SK-N-SH (cell line): ENCODE measurements at regions not wholly inside any gene's neighbourhood (a gene's known extent, or its start where the extent isn't known, plus 50 kb on each side); places are given as distances from the start of the nearest gene placed in this dataset.

ENCODE experiments used
- CTCF ChIA-PET: fragments of 300-600, 350-600 bp; formaldehyde crosslinking; extraction: SDS; loops from one replicate; lab custom pipeline; 2021; lab: Yijun Ruan, JAX
- POLR2A ChIA-PET: fragments of 350-600 bp; sonication (Branson Sonifier 250); formaldehyde crosslinking; extraction: SDS; loops from one replicate; lab custom pipeline; 2020; ENCODE audit warnings: antibody characterized with exemption, inconsistent platforms; lab: Yijun Ruan, JAX
- DNase-seq: peaks from one replicate; pipeline ENCODE4 v3.0.0; 2012
- H2AFZ ChIP-seq: fragments of 200-600 bp; sonication (generic); 2 replicates; pipeline ENCODE4 v1.8.1; 2016; ENCODE audit warnings: antibody characterized with exemption, mild to moderate bottlenecking, low read depth
- H3F3A ChIP-seq: fragments of 200-600 bp; sonication (generic); replicated peaks from 2 replicates; pipeline ENCODE3; 2016; ENCODE audit warnings: antibody characterized with exemption, mild to moderate bottlenecking; ENCODE audit not compliant: insufficient read depth
- H3K27ac ChIP-seq, 2 experiments: fragments of 200-500 bp in 1 of 2; fragments of 200-600 bp in 1 of 2; sonication (Bioruptor generic) in 1 of 2; sonication (generic), shearing (Covaris generic) in 1 of 2; 2 replicates each; pipeline versions ENCODE4 v1.5.1 to v1.6.1; 2014 to 2016; ENCODE audit warnings: low read depth in 2 of 2, inconsistent platforms in 1 of 2, low read length in 1 of 2, mild to moderate bottlenecking in 1 of 2, mixed read lengths in 1 of 2
- H3K27me3 ChIP-seq: fragments of 200-600 bp; sonication (generic), shearing (Covaris generic); 2 replicates; pipeline ENCODE4 v1.6.1; 2016; ENCODE audit warnings: mixed run types; ENCODE audit not compliant: insufficient read depth
- H3K36me3 ChIP-seq, 2 experiments: fragments of 200-500 bp in 1 of 2; fragments of 200-600 bp in 1 of 2; sonication (Bioruptor generic) in 1 of 2; sonication (generic) in 1 of 2; replicated peaks in 1 of 2; 2 replicates each; pipeline versions ENCODE3 to v1.5.1; 2014 to 2016; ENCODE audit warnings: low read length in 1 of 2, mild to moderate bottlenecking in 1 of 2; ENCODE audit not compliant: insufficient read depth in 2 of 2, control insufficient read depth in 1 of 2
- H3K4me1 ChIP-seq, 2 experiments: fragments of 200-500 bp in 1 of 2; fragments of 200-600 bp in 1 of 2; sonication (Bioruptor generic) in 1 of 2; sonication (generic), shearing (Covaris generic) in 1 of 2; 2 replicates each; pipeline versions ENCODE4 v1.5.1 to v1.6.1; 2014 to 2016; ENCODE audit warnings: low read depth in 1 of 2, low read length in 1 of 2, mixed run types in 1 of 2; ENCODE audit not compliant: insufficient read depth in 2 of 2, control insufficient read depth in 1 of 2
- H3K4me2 ChIP-seq: fragments of 200-600 bp; sonication (generic), shearing (Covaris generic); 2 replicates; pipeline ENCODE4 v1.6.1; 2017; ENCODE audit warnings: mixed run types
- H3K4me3 ChIP-seq, 2 experiments: fragments of 200-500 bp in 1 of 2; fragments of 200-600 bp in 1 of 2; sonication (Bioruptor generic) in 1 of 2; sonication (generic), shearing (Covaris generic) in 1 of 2; 2 replicates each; pipeline versions ENCODE4 v1.5.1 to v1.8.1; 2014 to 2016; ENCODE audit warnings: low read depth in 2 of 2, inconsistent platforms in 1 of 2, low read length in 1 of 2, mild to moderate bottlenecking in 1 of 2, mixed read lengths in 1 of 2, moderate library complexity in 1 of 2
- H3K79me2 ChIP-seq: fragments of 200-600 bp; sonication (generic); 2 replicates; pipeline ENCODE4 v1.8.1; 2017; ENCODE audit warnings: mild to moderate bottlenecking; ENCODE audit not compliant: insufficient read depth
- H3K9ac ChIP-seq: fragments of 200-600 bp; sonication (generic); 2 replicates; pipeline ENCODE4 v1.6.1; 2017; ENCODE audit warnings: mixed run types
- H3K9me2 ChIP-seq: fragments of 200-600 bp; sonication (generic); 2 replicates; pipeline ENCODE4 v1.6.1; 2017; ENCODE audit warnings: mixed run types
- H3K9me3 ChIP-seq: fragments of 200-600 bp; sonication (generic); 2 replicates; pipeline ENCODE4 v1.6.1; 2017; ENCODE audit warnings: mixed run types, mild to moderate bottlenecking, moderate library complexity
- H4K20me1 ChIP-seq: fragments of 200-600 bp; sonication (generic); 2 replicates; pipeline ENCODE4 v1.6.1; 2017; ENCODE audit warnings: mild to moderate bottlenecking, mixed run types; ENCODE audit not compliant: insufficient read depth
- CHD2 ChIP-seq: fragments of 150-350 bp; IDR thresholded peaks from 2 replicates; pipeline ENCODE4 v1.6.1; 2018; ENCODE audit warnings: low read length; ENCODE audit not compliant: partially characterized antibody
- EP300 ChIP-seq, 2 experiments: IDR thresholded peaks; 2 replicates each; pipeline versions ENCODE4 v1.4.0 to v1.6.1; 2012; ENCODE audit warnings: borderline replicate concordance in 1 of 2, low read depth in 1 of 2, low read length in 1 of 2
- FOXM1 ChIP-seq: IDR thresholded peaks from 2 replicates; pipeline ENCODE4 v1.4.0; 2012; ENCODE audit warnings: low read depth, mild to moderate bottlenecking
- GATA2 ChIP-seq: sonication (generic); formaldehyde crosslinking; IDR thresholded peaks from 2 replicates; pipeline ENCODE4 v1.5.0; 2020; ENCODE audit warnings: mild to moderate bottlenecking, missing genetic modification reagents
- MEF2A ChIP-seq: IDR thresholded peaks from 2 replicates; pipeline ENCODE4 v1.4.0; 2012; ENCODE audit warnings: low read depth, borderline replicate concordance
- NFIC ChIP-seq: IDR thresholded peaks from 2 replicates; pipeline ENCODE4 v1.4.0; 2012; ENCODE audit warnings: borderline replicate concordance
- PBX3 ChIP-seq: IDR thresholded peaks from 2 replicates; pipeline ENCODE4; 2012
- RXRA ChIP-seq: IDR thresholded peaks from 2 replicates; pipeline ENCODE4 v1.4.0; 2012; ENCODE audit warnings: low read depth, mild to moderate bottlenecking, borderline replicate concordance
- WGBS: methylation state at CpG from one replicate; pipeline ENCODE4 v1.1.6; 2017; ENCODE audit warnings: low lambda C conversion rate; 5-methylcytosine and 5-hydroxymethylcytosine counted together
- TF ChIP-seq, protein P1 (sequence below): fragments of 150-350 bp; IDR thresholded peaks from 2 replicates; pipeline ENCODE4 v1.6.1; 2017; ENCODE audit warnings: antibody characterized with exemption, low read length, low read depth, borderline replicate concordance

DNA sequence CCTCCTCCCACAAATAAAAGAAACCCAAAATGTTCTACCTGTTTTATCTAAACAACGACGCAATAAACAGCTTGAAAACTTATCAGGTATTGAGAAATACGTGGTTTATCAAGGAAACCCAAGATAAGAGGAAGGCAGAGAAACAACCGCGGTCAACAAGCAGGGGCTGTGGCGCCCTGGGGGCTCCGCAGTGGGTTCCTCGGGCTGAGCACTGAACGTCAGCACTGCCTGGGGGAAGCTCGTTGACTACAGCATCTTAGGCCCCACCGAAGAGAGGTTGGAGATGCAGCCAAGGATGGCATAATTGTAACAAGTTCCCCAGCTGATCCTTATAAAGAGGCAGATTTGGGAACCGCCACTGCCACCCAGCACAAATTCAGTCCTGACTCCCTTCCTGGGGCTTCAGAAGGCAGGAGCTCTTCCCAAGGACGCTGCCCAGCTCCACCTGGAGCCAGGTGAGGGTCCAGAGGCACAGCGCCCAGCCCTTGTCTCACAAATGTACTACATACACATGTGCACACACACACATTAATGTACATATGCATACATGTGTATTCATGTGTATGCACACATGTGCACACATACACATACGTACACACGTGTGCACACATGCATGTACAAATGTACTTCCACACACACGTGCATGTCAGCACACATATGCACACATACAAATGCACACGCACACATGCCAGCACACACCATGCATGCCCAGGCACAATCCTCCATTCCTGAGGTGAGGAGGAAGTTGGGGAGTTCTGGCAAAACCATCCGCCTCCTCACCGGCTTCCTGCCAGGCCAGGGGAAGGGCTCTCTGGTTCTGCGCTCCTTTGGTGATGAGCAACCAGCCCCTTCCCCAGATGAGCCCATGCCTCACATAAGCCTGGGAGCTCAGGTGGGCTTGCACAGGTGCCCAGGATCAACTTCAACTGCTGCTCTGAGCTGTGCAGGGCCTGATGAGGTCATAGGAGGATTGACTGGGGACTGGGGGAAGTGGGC lies 251.1 kb downstream of the NPHP4 start (continued):
- TF ChIP-seq CHD2: no peak

- H3K27me3 ChIP-seq: no peaks in the 10 kb centered on the region
- TF ChIP-seq EP300 (IDR thresholded peaks at IDR 0.05; ENCODE audit: borderline replicate concordance in 1 of 2, low read depth in 1 of 2, low read length in 1 of 2): no peak
- no peak for TF ChIP-seq GATA2 (CRISPR knock-in tag)
- TF ChIP-seq, protein P1, sequence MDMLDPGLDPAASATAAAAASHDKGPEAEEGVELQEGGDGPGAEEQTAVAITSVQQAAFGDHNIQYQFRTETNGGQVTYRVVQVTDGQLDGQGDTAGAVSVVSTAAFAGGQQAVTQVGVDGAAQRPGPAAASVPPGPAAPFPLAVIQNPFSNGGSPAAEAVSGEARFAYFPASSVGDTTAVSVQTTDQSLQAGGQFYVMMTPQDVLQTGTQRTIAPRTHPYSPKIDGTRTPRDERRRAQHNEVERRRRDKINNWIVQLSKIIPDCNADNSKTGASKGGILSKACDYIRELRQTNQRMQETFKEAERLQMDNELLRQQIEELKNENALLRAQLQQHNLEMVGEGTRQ: no peak
- TF ChIP-seq RXRA: no peak
- no peak for TF ChIP-seq MEF2A
- no peak for TF ChIP-seq FOXM1
- TF ChIP-seq NFIC: no peak
- ChIA-PET POLR2A (no interaction called here), CTCF (interaction anchor here (0.9 to 8.4 kb wide), 4 partner anchors 10 to 1084 kb away, joined by 3 to 138 read pairs (median 6); no protein-coding TSS in a partner anchor)
- H3K9me2 ChIP-seq: no peaks in the 10 kb centered on the region
- no peak overlapping the region for H3K27ac ChIP-seq
- WGBS: 66% methylated on average over 7 of the region's 7 CpGs
- peaks cover 0 to 14% of the 10 kb centered on the region in 2 experiments; a peak in 1 of 4 replicates for H3K4me1 ChIP-seq
- H3K9ac ChIP-seq: no peak overlapping the region
- H3F3A ChIP-seq: no peaks in the 10 kb centered on the region
- no peaks in the 10 kb centered on the region for H4K20me1 ChIP-seq
- no peaks in the 10 kb centered on the region for H3K36me3 ChIP-seq
- no peaks in the 10 kb centered on the region for H3K79me2 ChIP-seq
- H3K4me3 ChIP-seq: no peak overlapping the region
- no peak overlapping the region for H2AFZ ChIP-seq
- no peak for DNase-seq
- H3K9me3 ChIP-seq: no peaks in the 10 kb centered on the region
- no peak overlapping the region for H3K4me2 ChIP-seq
Observed at GRCh38 chr1:5740450-5740849, 251.8 kb downstream of the NPHP4 start.

GRCh38 chr1:5739561-5740078 lies 252.6 kb downstream of the NPHP4 start:
- CTCF ChIA-PET: interaction anchor here (1.6 to 8.4 kb wide), 3 partner anchors 10 to 227 kb away, joined by 5 to 138 read pairs (median 6); no protein-coding TSS in a partner anchor
- WGBS: 46% methylated on average over 5 of the region's 6 CpGs
- no peak overlapping the region for H3K4me3 ChIP-seq
- no peak overlapping the region for H2AFZ ChIP-seq
- no peaks in the 10 kb centered on the region for H3F3A ChIP-seq
- DNase-seq: no peak
- H3K4me2 ChIP-seq: no peak overlapping the region
- POLR2A ChIA-PET: no interaction called here
- no peaks in the 10 kb centered on the region for H3K9me3 ChIP-seq
- H3K9me2 ChIP-seq: no peaks in the 10 kb centered on the region
- H3K4me1 ChIP-seq: peaks cover 0 to 6% of the 10 kb centered on the region in 2 experiments; a peak in 1 of 4 replicates
- no peaks in the 10 kb centered on the region for H3K27me3 ChIP-seq
- no peaks in the 10 kb centered on the region for H3K36me3 ChIP-seq
- no peaks in the 10 kb centered on the region for H3K79me2 ChIP-seq
- no peak overlapping the region for H3K9ac ChIP-seq
- TF ChIP-seq PBX3: no peak
- H4K20me1 ChIP-seq: no peaks in the 10 kb centered on the region
- H3K27ac ChIP-seq: no peak overlapping the region
